Astrocyte (in vitro differentiated cells and primary cell): ENCODE measurements at regions not wholly inside any gene's neighbourhood (a gene's known extent, or its start where the extent isn't known, plus 50 kb on each side); places are given as distances from the start of the nearest gene placed in this dataset.
"Not testable (repeated sequence)": the region's sequence is repeated elsewhere in the genome, so short reads cannot be mapped to it uniquely, and the experiment has no call there.

Source experiments
- CTCF ChIP-seq: IDR thresholded peaks from 2 replicates; pipeline ENCODE4 v1.5.1; 2011; ENCODE audit warnings: low read depth, mild to moderate bottlenecking, inconsistent platforms, low read length, moderate library complexity; ENCODE audit not compliant: insufficient read depth
- EZH2 ChIP-seq: IDR thresholded peaks from 2 replicates; pipeline ENCODE4 v1.6.1; 2012; ENCODE audit warnings: mild to moderate bottlenecking, low read length, inconsistent platforms; ENCODE audit not compliant: insufficient read depth

DNA sequence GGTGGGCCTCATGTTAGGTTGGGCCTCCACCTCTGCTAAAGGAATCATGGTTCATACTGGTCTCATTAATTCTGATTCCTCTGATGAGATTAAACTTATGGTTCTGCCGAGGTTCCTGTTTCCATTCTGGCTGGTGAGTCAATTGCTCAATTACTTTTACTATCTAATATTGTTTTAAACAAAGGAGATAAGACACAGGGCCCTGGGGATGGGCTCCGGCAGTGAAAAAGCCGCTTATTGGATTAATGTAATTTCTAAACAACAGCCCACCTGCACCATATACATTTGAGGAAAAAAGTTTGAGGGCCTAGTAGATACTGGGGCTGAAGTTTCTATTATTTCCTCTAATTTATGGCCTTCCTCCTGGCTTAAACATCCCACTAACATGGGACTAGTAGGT is 610.4 kb upstream of the ACO1 start:
- TF ChIP-seq CTCF, EZH2: not testable (repeated sequence)
